OCI-LY3 (cell line): ENCODE measurements at regions not wholly inside any gene's neighbourhood (a gene's known extent, or its start where the extent isn't known, plus 50 kb on each side); places are given as distances from the start of the nearest gene placed in this dataset.

Experiments
- CTCF ChIP-seq: fragments of 200-600, 300-600 bp; sonication (generic); IDR thresholded peaks from 2 replicates; pipeline ENCODE4 v1.5.1; 2014; ENCODE audit warnings: antibody characterized with exemption, low read length, low read depth
- EZH2phosphoT487 ChIP-seq: fragments of 200-600 bp; shearing (Covaris generic); IDR thresholded peaks from 2 replicates; pipeline ENCODE4 v1.6.1; 2018; ENCODE audit warnings: antibody characterized with exemption, mixed run types, low read depth

DNA sequence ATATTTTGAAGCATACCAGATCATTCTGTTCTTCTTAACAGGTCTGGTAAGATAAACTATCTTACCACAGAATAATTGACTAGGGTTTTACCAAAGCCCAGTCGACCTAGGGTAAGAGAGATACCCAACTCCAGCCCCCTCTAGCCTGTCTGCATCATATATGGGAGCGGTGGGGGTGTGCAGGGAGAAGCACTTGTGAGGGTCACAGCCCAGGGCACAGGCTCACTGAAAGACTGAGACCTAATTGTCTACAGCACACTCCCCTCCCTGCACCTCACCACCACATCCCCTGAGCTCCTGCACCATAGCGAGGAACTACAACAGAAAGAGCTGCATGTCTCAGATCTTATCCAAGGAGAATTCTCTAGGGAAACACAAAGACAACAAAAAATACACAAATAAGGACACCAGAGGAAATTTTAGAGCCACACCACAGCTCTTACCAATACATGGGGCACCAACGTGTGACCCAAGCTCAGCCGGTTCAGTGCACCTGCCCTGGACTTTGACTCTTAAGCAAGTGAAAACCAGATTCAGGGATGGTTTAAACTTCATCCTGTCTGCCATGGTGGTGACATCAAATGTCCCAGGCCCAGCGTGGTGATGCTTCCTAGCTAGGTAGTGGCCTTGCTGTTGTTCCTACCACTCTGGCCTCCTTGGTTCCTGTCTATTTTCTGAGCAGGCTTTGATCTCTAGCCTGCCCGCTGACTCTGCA is 150.8 kb downstream of the HERPUD2 start:
- TF ChIP-seq CTCF (no peak), EZH2phosphoT487 (no peak)
